ENCODE measurements at regions not wholly inside any gene's neighbourhood (a gene's known extent, or its start where the extent isn't known, plus 50 kb on each side); places are given as distances from the start of the nearest gene placed in this dataset.
"Not testable (repeated sequence)": the region's sequence is repeated elsewhere in the genome, so short reads cannot be mapped to it uniquely, and the experiment has no call there.

DNA sequence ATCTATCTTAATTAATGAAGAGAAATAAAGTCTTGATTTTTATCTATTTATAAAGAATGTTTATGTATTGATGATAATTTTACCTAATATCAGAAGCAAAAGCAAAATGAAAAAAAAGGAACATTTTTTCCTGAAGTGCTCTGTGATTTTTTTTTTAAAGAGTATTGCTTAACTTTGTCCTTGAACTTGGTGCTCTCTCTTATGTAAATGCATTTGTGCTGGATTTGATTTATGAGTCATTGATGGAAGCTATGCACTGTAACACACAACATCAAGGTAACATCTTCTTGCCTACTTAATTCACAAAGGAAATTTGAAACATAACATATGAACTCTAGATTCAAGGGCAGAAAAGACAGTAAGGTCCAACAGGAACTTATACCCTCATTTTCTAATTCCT is 312.9 kb upstream of the CDH19 start:
- ATAC-seq (ENCODE audit: low FRiP score) (no peak), DNase-seq (ENCODE audit: low spot score) (no peak)
- TF ChIP-seq, protein P1, sequence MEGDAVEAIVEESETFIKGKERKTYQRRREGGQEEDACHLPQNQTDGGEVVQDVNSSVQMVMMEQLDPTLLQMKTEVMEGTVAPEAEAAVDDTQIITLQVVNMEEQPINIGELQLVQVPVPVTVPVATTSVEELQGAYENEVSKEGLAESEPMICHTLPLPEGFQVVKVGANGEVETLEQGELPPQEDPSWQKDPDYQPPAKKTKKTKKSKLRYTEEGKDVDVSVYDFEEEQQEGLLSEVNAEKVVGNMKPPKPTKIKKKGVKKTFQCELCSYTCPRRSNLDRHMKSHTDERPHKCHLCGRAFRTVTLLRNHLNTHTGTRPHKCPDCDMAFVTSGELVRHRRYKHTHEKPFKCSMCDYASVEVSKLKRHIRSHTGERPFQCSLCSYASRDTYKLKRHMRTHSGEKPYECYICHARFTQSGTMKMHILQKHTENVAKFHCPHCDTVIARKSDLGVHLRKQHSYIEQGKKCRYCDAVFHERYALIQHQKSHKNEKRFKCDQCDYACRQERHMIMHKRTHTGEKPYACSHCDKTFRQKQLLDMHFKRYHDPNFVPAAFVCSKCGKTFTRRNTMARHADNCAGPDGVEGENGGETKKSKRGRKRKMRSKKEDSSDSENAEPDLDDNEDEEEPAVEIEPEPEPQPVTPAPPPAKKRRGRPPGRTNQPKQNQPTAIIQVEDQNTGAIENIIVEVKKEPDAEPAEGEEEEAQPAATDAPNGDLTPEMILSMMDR (IDR thresholded peaks at IDR 0.05) = no peak

DNA sequence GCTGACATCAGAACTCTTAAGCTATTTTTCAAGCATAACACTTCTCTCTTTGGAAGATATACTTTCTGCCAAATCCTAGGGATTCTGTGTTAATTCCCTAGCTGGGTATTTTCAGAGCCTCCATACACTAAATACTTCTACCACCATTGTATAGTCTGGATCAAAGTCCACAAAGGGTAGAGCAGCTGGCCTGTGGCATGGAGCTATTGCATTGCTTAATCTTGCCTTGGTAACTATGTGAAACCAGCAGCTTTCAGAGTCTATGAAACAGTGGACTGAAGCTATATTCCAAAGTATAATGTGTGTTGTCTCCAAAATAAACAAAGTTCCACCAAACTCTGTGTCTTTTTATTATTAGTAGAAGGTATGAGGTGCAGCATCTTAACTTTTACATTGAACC is 296.9 kb upstream of the CDH19 start:
- DNase-seq (ENCODE audit: low spot score) (no peak), ATAC-seq (ENCODE audit: low FRiP score) (no peak)
- TF ChIP-seq, protein P1 (IDR thresholded peaks at IDR 0.05) = no peak

DNA sequence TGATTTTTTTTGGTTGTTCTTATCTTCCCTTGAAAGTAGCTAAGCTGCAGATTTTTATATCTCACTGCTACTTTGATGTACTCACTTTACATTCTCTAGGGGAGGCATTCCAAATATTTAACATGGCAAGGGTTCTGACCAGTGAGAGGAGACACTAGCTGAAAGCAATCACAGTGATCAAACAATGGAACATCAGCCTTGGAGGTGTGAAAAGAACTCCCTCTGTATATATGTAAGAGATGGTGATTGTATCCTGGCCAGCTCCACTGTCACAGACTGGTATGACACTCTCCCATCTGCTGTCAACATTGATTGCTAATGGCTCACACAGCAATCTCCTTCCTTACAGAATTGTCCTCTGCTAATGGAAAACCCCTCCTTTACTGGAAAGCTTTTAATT is 291.7 kb upstream of the CDH19 start:
- DNase-seq (ENCODE audit: low spot score) (no peak), ATAC-seq (ENCODE audit: low FRiP score) (no peak)
- TF ChIP-seq, protein P1 (IDR thresholded peaks at IDR 0.05) = no peak

DNA sequence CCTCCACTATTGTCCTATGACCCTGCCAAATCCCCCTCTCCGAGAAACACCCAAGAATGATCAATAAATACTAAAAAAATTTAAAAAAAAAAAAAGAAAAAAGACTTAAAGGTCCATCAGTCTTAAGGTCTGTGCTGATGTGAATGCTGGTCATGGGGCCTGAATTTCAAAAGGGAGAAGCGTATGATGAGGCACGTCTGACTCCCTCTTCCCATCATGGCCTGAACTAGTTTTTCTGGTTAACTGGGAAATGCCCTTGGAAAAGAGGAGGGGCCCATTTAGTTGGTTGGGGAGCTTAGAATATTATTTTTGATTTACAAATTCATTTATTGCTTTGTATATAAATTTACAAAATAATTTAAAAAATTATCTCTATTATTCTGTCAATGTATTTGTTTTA is 291.0 kb upstream of the CDH19 start:
- TF ChIP-seq, protein P1 (IDR thresholded peaks at IDR 0.05) = no peak
- no peak for DNase-seq (ENCODE audit: low spot score)
- ATAC-seq (ENCODE audit: low FRiP score) = no peak

DNA sequence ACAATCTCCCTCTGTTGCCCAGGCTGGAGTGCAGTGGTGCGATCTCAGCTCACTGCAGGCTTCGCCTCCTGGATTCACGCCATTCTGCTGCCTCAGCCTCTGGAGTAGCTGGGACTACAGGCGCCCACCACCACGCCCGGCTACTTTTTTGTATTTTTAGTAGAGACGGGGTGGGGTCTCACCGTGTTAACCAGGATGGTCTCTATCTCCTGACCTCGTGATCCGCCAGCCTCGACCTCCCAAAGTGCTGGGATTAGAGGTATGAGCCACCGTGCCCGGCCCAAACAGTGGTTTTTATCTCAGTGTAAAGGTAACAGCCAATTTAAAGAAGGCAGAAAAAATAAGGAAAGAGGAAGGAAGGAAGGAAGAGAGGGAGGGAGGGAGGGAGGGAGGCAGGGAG is 288.5 kb upstream of the CDH19 start:
- DNase-seq (ENCODE audit: low spot score); ATAC-seq (ENCODE audit: low FRiP score): not testable (repeated sequence)

DNA sequence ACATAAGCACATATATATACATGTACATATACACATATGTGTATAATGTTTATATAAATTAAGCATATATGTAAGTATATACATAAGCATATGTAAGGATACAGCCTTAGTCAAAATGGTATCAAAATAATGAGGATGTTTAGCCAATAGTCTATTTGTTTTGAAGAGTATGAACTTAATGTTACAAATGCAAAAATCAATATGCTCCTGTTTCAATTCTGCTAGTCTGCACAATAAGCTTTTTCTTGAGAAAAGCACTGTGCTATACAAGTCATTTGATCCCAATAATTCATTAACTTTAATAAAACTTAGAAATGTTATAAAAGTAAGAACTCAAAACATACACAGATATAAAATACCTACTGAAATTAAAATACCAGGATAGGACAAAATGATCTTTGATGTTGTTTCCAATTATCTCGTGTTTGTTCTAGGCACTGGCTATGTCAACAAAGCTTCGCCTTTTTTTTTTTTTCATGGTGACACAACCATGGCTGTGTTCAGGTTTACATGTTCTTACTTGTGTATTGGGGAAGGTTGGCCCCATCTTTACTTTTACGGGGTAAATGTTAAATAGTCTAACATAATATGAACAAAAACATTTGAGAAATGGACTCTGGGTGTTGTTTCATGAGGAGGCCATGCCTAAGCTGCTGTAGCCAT is 271.1 kb upstream of the CDH19 start:
- no peak for DNase-seq (ENCODE audit: low spot score)
- TF ChIP-seq, protein P1 (IDR thresholded peaks at IDR 0.05) = no peak
- ATAC-seq (ENCODE audit: low FRiP score) = no peak

DNA sequence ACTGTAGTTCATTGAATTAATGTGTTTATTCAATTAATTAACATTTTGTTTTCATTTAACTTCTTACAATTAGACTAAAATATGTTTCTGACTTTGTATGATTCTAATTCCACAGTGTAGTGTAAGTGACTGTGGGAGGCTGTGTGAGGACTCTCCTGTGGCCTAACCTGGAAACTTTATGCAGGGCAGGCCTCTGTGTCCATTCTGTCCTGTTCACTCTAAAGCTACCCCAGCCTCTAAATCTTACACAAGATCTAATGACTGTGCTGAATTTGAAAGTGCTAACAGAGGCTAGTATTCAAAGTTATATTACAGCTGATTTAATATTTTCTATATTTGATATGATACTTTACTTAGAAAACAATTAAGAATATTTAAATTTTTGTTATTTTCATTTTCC is 270.5 kb upstream of the CDH19 start:
- DNase-seq (ENCODE audit: low spot score) (no peak), ATAC-seq (ENCODE audit: low FRiP score) (no peak)
- TF ChIP-seq, protein P1 (IDR thresholded peaks at IDR 0.05) = no peak
